Breast epithelium (tissue), 4 donors: ENCODE measurements at regions not wholly inside any gene's neighbourhood (a gene's known extent, or its start where the extent isn't known, plus 50 kb on each side); places are given as distances from the start of the nearest gene placed in this dataset.

ENCODE experiments used
- DNase-seq, 2 donors: peaks; one replicate each; pipeline ENCODE4 v3.0.0-alpha.2; 2019; ENCODE audit warnings: low spot score in 2 of 2
- H3K27ac ChIP-seq, 2 donors: fragments of 200-600 bp; sonication (generic) in 1 of 2; one replicate each; pipeline ENCODE4 v1.5.1; 2016 to 2019; ENCODE audit warnings: mild to moderate bottlenecking in 1 of 2
- H3K27me3 ChIP-seq, 2 donors: fragments of 200-600 bp; sonication (generic) in 1 of 2; one replicate each; pipeline versions ENCODE4 v1.5.1 to v1.6.0; 2017 to 2019; ENCODE audit warnings: control low read depth in 1 of 2, mild to moderate bottlenecking in 1 of 2
- H3K36me3 ChIP-seq: fragments of 200-600 bp; one replicate; pipeline ENCODE4 v1.5.1; 2019
- H3K4me1 ChIP-seq, 2 donors: fragments of 200-600 bp; sonication (generic); one replicate each; pipeline ENCODE4 v1.5.1; 2016 to 2019; ENCODE audit warnings: control low read depth in 1 of 2
- H3K4me3 ChIP-seq, 3 donors: fragments of 200-600 bp; sonication (generic); 1 replicate in 2 of 3; 2 replicates in 1 of 3; pipeline ENCODE4 v1.5.1; 2016 to 2019; ENCODE audit warnings: mild to moderate bottlenecking in 3 of 3, moderate library complexity in 2 of 3
- H3K9me3 ChIP-seq, 2 donors: fragments of 200-600 bp; sonication (generic) in 1 of 2; one replicate each; pipeline ENCODE4 v1.5.1; 2016 to 2019; ENCODE audit warnings: control low read depth in 1 of 2
- POLR2A ChIP-seq: fragments of 450-650 bp; IDR thresholded peaks from one replicate; pipeline ENCODE4 v1.6.1; 2016; ENCODE audit warnings: antibody characterized with exemption, mild to moderate bottlenecking, moderate library complexity
- POLR2AphosphoS5 ChIP-seq, 3 donors: sonication (generic); formaldehyde crosslinking; IDR thresholded peaks; one replicate each; pipeline ENCODE4 v1.6.1; 2017; ENCODE audit warnings: antibody characterized with exemption in 3 of 3
- intact Hi-C: fragments of 100-400 bp; cut with DNase I; formaldehyde crosslinking; loops from one replicate; pipeline ENCODE4 v1.15.1; 2023; ENCODE audit warnings: low total_unique reads
- TF ChIP-seq, protein P1 (sequence below), 3 donors: fragments of 450-650 bp; IDR thresholded peaks; one replicate each; pipeline ENCODE4 v1.5.1; 2016 to 2017; ENCODE audit warnings: antibody characterized with exemption in 3 of 3, mild to moderate bottlenecking in 3 of 3, moderate library complexity in 3 of 3

GRCh38 chr20:11692567-11692966 is 225.1 kb upstream of the BTBD3 start:
- TF ChIP-seq POLR2AphosphoS5 (IDR thresholded peaks at IDR 0.05) (no peak), POLR2A (no peak)
- TF ChIP-seq, protein P1, sequence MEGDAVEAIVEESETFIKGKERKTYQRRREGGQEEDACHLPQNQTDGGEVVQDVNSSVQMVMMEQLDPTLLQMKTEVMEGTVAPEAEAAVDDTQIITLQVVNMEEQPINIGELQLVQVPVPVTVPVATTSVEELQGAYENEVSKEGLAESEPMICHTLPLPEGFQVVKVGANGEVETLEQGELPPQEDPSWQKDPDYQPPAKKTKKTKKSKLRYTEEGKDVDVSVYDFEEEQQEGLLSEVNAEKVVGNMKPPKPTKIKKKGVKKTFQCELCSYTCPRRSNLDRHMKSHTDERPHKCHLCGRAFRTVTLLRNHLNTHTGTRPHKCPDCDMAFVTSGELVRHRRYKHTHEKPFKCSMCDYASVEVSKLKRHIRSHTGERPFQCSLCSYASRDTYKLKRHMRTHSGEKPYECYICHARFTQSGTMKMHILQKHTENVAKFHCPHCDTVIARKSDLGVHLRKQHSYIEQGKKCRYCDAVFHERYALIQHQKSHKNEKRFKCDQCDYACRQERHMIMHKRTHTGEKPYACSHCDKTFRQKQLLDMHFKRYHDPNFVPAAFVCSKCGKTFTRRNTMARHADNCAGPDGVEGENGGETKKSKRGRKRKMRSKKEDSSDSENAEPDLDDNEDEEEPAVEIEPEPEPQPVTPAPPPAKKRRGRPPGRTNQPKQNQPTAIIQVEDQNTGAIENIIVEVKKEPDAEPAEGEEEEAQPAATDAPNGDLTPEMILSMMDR (IDR thresholded peaks at IDR 0.05) = no peak
- intact Hi-C loops = no loop called here

DNA sequence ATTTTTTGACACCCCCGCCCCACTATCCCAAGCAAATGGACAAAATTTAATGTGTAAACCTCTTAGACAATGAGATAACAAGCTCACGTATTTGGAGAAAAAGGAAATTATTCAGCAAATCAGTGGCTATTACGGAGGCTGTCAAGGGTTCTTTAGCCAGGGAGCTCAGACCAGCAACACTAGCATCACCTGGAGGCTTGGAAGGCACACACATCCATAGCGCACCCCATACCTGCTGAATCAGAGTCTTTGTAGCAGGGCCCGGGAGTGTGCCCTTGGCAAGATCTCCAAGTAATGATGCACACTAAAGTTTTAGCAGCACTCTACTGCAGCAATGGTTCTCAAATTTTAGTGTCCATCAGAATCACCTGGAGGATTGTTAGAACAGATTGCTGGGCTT is 223.2 kb upstream of the BTBD3 start:
- H3K4me3 ChIP-seq = no peak overlapping the region
- no peaks in the 10 kb centered on the region for H3K9me3 ChIP-seq
- DNase-seq = no peak
- intact Hi-C loops = no loop called here
- no peaks in the 10 kb centered on the region for H3K27me3 ChIP-seq
- TF ChIP-seq POLR2AphosphoS5 (IDR thresholded peaks at IDR 0.05) = no peak
- TF ChIP-seq POLR2A = no peak
- TF ChIP-seq, protein P1 (IDR thresholded peaks at IDR 0.05) = no peak
- no peak overlapping the region for H3K27ac ChIP-seq
- H3K4me1 ChIP-seq = no peaks in the 10 kb centered on the region
- H3K36me3 ChIP-seq = no peaks in the 10 kb centered on the region

More at GRCh38 chr20:11692567-11692966, 225.1 kb upstream of the BTBD3 start:
- Histone ChIP-seq H3K27me3 (no peaks in the 10 kb centered on the region), H3K27ac (no peak overlapping the region), H3K9me3 (no peaks in the 10 kb centered on the region), H3K4me3 (no peak overlapping the region), H3K4me1 (no peaks in the 10 kb centered on the region), H3K36me3 (no peaks in the 10 kb centered on the region)
- DNase-seq = no peak

GRCh38 chr20:11697055-11697454 is 220.6 kb upstream of the BTBD3 start:
- no peak for TF ChIP-seq POLR2A
- no peak for TF ChIP-seq POLR2AphosphoS5 (IDR thresholded peaks at IDR 0.05)
- no peaks in the 10 kb centered on the region for H3K4me1 ChIP-seq
- no peaks in the 10 kb centered on the region for H3K9me3 ChIP-seq
- no peak overlapping the region for H3K4me3 ChIP-seq
- intact Hi-C loops = no loop called here
- no peaks in the 10 kb centered on the region for H3K27me3 ChIP-seq
- no peak overlapping the region for H3K27ac ChIP-seq
- no peak for DNase-seq
- H3K36me3 ChIP-seq = no peaks in the 10 kb centered on the region

- Histone ChIP-seq H3K4me3 (no peak overlapping the region), H3K27me3 (no peaks in the 10 kb centered on the region), H3K27ac (no peak overlapping the region), H3K4me1 (no peaks in the 10 kb centered on the region), H3K36me3 (no peaks in the 10 kb centered on the region), H3K9me3 (no peaks in the 10 kb centered on the region)
- DNase-seq = no peak
- intact Hi-C loops = no loop called here
- TF ChIP-seq POLR2AphosphoS5 (IDR thresholded peaks at IDR 0.05) (no peak), POLR2A (no peak)
- TF ChIP-seq, protein P1 (IDR thresholded peaks at IDR 0.05) = no peak
Observed at GRCh38 chr20:11697646-11698045, 220.0 kb upstream of the BTBD3 start.

- no peak for TF ChIP-seq POLR2A
- TF ChIP-seq POLR2AphosphoS5 (IDR thresholded peaks at IDR 0.05) = no peak
- TF ChIP-seq, protein P1 (IDR thresholded peaks at IDR 0.05) = no peak
- no peaks in the 10 kb centered on the region for H3K36me3 ChIP-seq
- no peak for DNase-seq
- no peaks in the 10 kb centered on the region for H3K27me3 ChIP-seq
- H3K4me1 ChIP-seq = no peaks in the 10 kb centered on the region
- intact Hi-C loops = no loop called here
- H3K9me3 ChIP-seq = no peaks in the 10 kb centered on the region
- H3K27ac ChIP-seq = no peak overlapping the region
- H3K4me3 ChIP-seq = no peak overlapping the region
Observed at GRCh38 chr20:11698124-11698523, 219.6 kb upstream of the BTBD3 start.

DNA sequence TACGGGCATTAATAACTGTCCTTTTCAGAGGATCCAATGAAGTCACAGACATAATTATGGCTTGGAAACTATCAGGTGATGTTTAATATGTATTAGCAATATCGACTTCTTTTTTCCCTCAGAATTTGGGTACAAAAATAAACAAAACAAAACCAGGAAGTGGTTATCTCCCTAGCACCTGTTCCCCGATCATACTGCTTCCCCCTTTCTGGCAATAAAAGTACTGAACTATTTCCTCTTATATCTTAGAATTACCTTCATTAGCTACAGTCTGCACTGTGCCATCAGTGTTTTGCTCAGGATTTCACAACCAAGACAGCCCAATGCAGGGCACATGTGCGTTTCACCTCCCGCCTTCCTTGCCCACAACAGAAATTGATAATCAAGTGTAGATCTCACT is 216.9 kb upstream of the BTBD3 start:
- Histone ChIP-seq H3K27ac (no peak overlapping the region), H3K9me3 (no peaks in the 10 kb centered on the region), H3K4me1 (no peaks in the 10 kb centered on the region), H3K4me3 (no peak overlapping the region), H3K36me3 (no peaks in the 10 kb centered on the region), H3K27me3 (no peaks in the 10 kb centered on the region)
- intact Hi-C loops = no loop called here
- TF ChIP-seq POLR2A = no peak
- no peak for DNase-seq
